Keratinocyte (primary cell): ENCODE measurements at regions not wholly inside any gene's neighbourhood (a gene's known extent, or its start where the extent isn't known, plus 50 kb on each side); places are given as distances from the start of the nearest gene placed in this dataset.

Source experiments
- DNase-seq: peaks from one replicate; pipeline ENCODE4 v3.0.0-alpha.2; 2011; ENCODE audit warnings: low read depth, missing footprints, low spot score
- FAIRE-seq: peaks from 2 replicates; lab custom pipeline; 2011; peaks lifted over from hg19 to GRCh38; lab: Jason Lieb, UNC
- H2AFZ ChIP-seq: 2 replicates; pipeline ENCODE4 v1.6.0; 2012; ENCODE audit warnings: low read length, control low read depth, inconsistent platforms; ENCODE audit not compliant: control insufficient read depth
- H3K27ac ChIP-seq: 2 replicates; pipeline ENCODE4 v1.5.1; 2011; ENCODE audit warnings: low read length; ENCODE audit not compliant: control insufficient read depth, insufficient read depth
- H3K27me3 ChIP-seq: 3 replicates; pipeline ENCODE4 v1.6.0; 2011; ENCODE audit warnings: low read length; ENCODE audit not compliant: control insufficient read depth, insufficient read depth; ENCODE audit errors: extremely low read depth
- H3K36me3 ChIP-seq, 2 experiments: 2 replicates in 1 of 2; 3 replicates in 1 of 2; pipeline ENCODE4 v1.5.1; 2011; ENCODE audit warnings: low read length in 2 of 2, mild to moderate bottlenecking in 1 of 2; ENCODE audit not compliant: control insufficient read depth in 2 of 2, insufficient read depth in 2 of 2; ENCODE audit errors: extremely low read depth in 1 of 2
- H3K4me1 ChIP-seq: 3 replicates; pipeline ENCODE4 v1.5.1; 2011; ENCODE audit warnings: low read length; ENCODE audit not compliant: control insufficient read depth, insufficient read depth; ENCODE audit errors: extremely low read depth
- H3K4me2 ChIP-seq: 3 replicates; pipeline ENCODE4 v1.6.0; 2011; ENCODE audit warnings: low read depth, low read length; ENCODE audit not compliant: control insufficient read depth, insufficient read depth; ENCODE audit errors: extremely low read depth
- H3K4me3 ChIP-seq, 3 experiments: fragments of 200-600 bp in 1 of 3; sonication (generic) in 1 of 3; 2 replicates in 2 of 3; 3 replicates in 1 of 3; pipeline ENCODE4 v1.5.1; 2011 to 2016; ENCODE audit warnings: low read length in 3 of 3, mild to moderate bottlenecking in 3 of 3, control low read depth in 2 of 3, inconsistent platforms in 1 of 3, low read depth in 1 of 3, mixed read lengths in 1 of 3, mixed run types in 1 of 3, moderate library complexity in 1 of 3; ENCODE audit not compliant: control insufficient read depth in 2 of 3, insufficient read depth in 2 of 3; ENCODE audit errors: extremely low read depth in 1 of 3
- H3K79me2 ChIP-seq: 2 replicates; pipeline ENCODE4 v1.6.0; 2012; ENCODE audit warnings: low read length; ENCODE audit not compliant: control insufficient read depth, insufficient read depth
- H3K9ac ChIP-seq: 3 replicates; pipeline ENCODE4 v1.6.0; 2011; ENCODE audit warnings: low read length; ENCODE audit not compliant: control insufficient read depth, insufficient read depth; ENCODE audit errors: extremely low read depth
- H3K9me1 ChIP-seq: 3 replicates; pipeline ENCODE4 v1.6.0; 2011; ENCODE audit warnings: low read length; ENCODE audit not compliant: control insufficient read depth, insufficient read depth; ENCODE audit errors: extremely low read depth
- H3K9me3 ChIP-seq: 2 replicates; pipeline ENCODE4 v1.5.1; 2012; ENCODE audit warnings: low read depth, low read length; ENCODE audit not compliant: control insufficient read depth
- H4K20me1 ChIP-seq: 3 replicates; pipeline ENCODE4 v1.6.0; 2011; ENCODE audit warnings: low read length; ENCODE audit not compliant: control insufficient read depth, insufficient read depth; ENCODE audit errors: extremely low read depth
- EZH2 ChIP-seq: IDR thresholded peaks from one replicate; pipeline ENCODE4 v1.6.1; 2012; ENCODE audit warnings: inconsistent platforms, mild to moderate bottlenecking, low read length, moderate library complexity
- dilution Hi-C: fragments of 300-500 bp; cut with MboI; formaldehyde crosslinking; loops from one replicate; pipeline ENCODE4 v1.7.0; 2020; ENCODE audit warnings: low sequenced_read_pairs; ENCODE audit not compliant: extremely low pct_ligation_motif_present
- TF ChIP-seq, protein P1 (sequence below), 3 experiments: IDR thresholded peaks in 1 of 3; conservative IDR thresholded peaks in 1 of 3; optimal IDR thresholded peaks in 1 of 3; 2 replicates in 2 of 3; 3 replicates in 1 of 3; pipeline versions ENCODE3 to v1.5.1; 2011; ENCODE audit warnings: low read length in 3 of 3, mild to moderate bottlenecking in 3 of 3, moderate library complexity in 2 of 3, control low read depth in 1 of 3, inconsistent platforms in 1 of 3; ENCODE audit not compliant: insufficient read depth in 2 of 3; ENCODE audit errors: extremely low read depth in 1 of 3

DNA sequence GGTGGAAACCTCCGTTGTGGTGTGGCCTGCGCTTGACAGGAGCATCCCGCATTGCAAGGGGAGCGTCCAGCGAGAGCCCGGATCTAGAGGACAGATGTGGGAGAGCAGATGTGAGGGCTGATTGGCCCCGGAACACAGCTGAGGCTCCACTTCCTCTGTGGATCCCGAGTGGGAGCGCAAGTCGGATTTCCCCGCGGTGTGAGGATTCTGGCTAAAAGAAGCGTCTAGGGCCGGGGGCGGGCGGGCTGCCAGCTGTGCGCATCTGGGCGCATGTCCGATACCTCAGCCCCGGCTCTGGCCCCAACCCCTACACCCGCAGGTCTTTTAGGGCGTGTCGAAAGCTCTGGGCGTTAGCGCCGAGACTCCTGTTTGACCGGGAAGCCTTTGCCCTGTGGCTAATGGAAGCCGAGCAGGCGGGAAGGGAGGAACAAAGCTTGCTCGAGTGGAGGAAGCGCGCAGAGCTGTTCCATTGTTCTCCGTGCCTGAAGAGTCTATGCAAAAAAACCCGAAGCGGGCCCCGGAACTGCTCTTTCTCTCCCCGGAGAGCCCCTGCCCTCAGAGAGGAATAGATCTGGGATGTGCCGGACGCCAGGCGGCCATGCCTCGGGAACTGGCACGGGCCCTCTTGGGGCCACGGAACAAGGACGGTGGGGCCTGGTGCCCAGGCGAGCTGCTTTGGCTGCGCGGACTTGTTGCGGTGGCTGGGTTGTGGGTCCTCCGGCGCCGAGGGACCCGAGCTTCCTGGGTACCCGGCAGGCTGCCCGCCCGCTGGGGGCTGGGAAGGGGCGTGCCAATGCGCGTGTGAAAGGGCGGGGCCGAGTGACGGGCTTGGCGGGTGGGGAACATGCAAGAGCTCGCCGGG lies 111.1 kb downstream of the NAV1 start:
- Histone ChIP-seq H3K79me2 (no peaks in the 10 kb centered on the region), H3K4me2 (peak overlapping the region; percentile 83), H3K27me3 (peaks cover 17% of the 10 kb centered on the region), H3K4me1 (peaks cover 12% of the 10 kb centered on the region), H3K9ac (peak overlapping the region; percentile 61), H3K4me3 (peak overlapping the region; percentile 52 to 83 (median 58)), H2AFZ (peak overlapping the region; percentile 84), H3K27ac (no peak overlapping the region), H4K20me1 (peaks cover 3% of the 10 kb centered on the region), H3K9me3 (no peaks in the 10 kb centered on the region), H3K9me1 (no peaks in the 10 kb centered on the region), H3K36me3 (no peaks in the 10 kb centered on the region)
- FAIRE-seq (no peak), DNase-seq (no peak)
- peak; percentile 60 for TF ChIP-seq EZH2
- TF ChIP-seq, protein P1, sequence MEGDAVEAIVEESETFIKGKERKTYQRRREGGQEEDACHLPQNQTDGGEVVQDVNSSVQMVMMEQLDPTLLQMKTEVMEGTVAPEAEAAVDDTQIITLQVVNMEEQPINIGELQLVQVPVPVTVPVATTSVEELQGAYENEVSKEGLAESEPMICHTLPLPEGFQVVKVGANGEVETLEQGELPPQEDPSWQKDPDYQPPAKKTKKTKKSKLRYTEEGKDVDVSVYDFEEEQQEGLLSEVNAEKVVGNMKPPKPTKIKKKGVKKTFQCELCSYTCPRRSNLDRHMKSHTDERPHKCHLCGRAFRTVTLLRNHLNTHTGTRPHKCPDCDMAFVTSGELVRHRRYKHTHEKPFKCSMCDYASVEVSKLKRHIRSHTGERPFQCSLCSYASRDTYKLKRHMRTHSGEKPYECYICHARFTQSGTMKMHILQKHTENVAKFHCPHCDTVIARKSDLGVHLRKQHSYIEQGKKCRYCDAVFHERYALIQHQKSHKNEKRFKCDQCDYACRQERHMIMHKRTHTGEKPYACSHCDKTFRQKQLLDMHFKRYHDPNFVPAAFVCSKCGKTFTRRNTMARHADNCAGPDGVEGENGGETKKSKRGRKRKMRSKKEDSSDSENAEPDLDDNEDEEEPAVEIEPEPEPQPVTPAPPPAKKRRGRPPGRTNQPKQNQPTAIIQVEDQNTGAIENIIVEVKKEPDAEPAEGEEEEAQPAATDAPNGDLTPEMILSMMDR (optimal IDR thresholded peaks at IDR 0.05 in 1 of 3, IDR thresholded peaks at IDR 0.05 in 1 of 3, conservative IDR thresholded peaks at IDR 0.05 in 1 of 3; ENCODE audit: extremely low read depth in 1 of 3, insufficient read depth in 2 of 3, low read length in 3 of 3): no peak
- dilution Hi-C loops: no loop called here

DNA sequence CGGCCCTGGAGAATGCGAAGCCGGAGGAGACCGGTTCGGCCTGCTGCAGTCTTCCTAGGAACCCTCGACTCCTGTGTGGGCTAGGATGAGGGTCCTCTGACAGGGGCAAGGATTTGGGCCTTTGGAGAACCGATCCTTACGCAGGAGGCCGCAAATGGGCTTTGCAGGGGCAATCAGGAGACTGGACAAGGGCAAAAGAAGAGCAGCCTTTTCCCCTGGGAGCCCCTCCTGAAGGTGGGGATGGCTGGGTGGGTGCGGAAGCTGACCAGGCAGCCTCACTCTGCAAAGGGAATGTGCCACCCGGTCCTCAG lies 111.7 kb downstream of the NAV1 start:
- H3K9me3 ChIP-seq: no peaks in the 10 kb centered on the region
- peak overlapping the region; percentile 84 for H2AFZ ChIP-seq
- H3K4me2 ChIP-seq: peak overlapping the region; percentile 83
- H3K4me3 ChIP-seq: peak overlapping the region; percentile 52 to 83 (median 58)
- H3K27me3 ChIP-seq: peaks cover 17% of the 10 kb centered on the region
- no peaks in the 10 kb centered on the region for H3K9me1 ChIP-seq
- peaks cover 3% of the 10 kb centered on the region for H4K20me1 ChIP-seq
- no peak for TF ChIP-seq EZH2
- TF ChIP-seq, protein P1 (optimal IDR thresholded peaks at IDR 0.05 in 1 of 3, IDR thresholded peaks at IDR 0.05 in 1 of 3, conservative IDR thresholded peaks at IDR 0.05 in 1 of 3; ENCODE audit: extremely low read depth in 1 of 3, insufficient read depth in 2 of 3, low read length in 3 of 3): no peak
- H3K4me1 ChIP-seq: peaks cover 12% of the 10 kb centered on the region
- no peaks in the 10 kb centered on the region for H3K79me2 ChIP-seq
- peak overlapping the region; percentile 61 for H3K9ac ChIP-seq
- H3K36me3 ChIP-seq: no peaks in the 10 kb centered on the region
- FAIRE-seq: no peak
- no peak overlapping the region for H3K27ac ChIP-seq
- dilution Hi-C loops: no loop called here
- peak; percentile 35 for DNase-seq
